GM12873 (cell line): ENCODE measurements at regions not wholly inside any gene's neighbourhood (a gene's known extent, or its start where the extent isn't known, plus 50 kb on each side); places are given as distances from the start of the nearest gene placed in this dataset.

ENCODE experiments used
- CTCF ChIP-seq: IDR thresholded peaks from 2 replicates; pipeline ENCODE4 v1.5.1; 2012; ENCODE audit warnings: low read depth, mild to moderate bottlenecking, moderate library complexity, low read length, control low read depth; ENCODE audit not compliant: insufficient read depth; ENCODE audit errors: missing control alignments

- TF ChIP-seq CTCF: no peak
Observed at GRCh38 chr3:155014953-155015352, 65.2 kb upstream of the MME start.

- TF ChIP-seq CTCF: no peak
Observed at GRCh38 chr3:155013427-155013826, 66.7 kb upstream of the MME start.

DNA sequence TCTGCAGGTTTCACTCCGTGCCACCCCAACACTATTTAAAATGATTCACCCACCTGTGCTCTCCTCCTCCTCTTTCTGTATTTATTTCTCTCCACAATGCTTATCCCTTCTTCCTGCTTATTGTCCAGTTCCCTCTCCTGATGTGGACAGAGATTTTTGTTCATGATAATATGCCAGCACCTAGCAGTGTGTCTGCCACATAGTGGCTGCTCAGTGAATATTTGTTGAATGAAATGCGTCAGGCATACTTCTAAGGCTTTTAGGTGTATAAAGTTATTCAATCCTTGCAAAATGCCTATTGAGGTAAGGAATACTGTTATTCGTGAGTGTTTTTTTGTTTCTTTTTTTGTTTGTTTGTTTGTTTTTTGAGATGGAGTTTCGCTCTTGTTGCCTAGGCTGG is 67.5 kb upstream of the MME start:
- TF ChIP-seq CTCF: no peak

DNA sequence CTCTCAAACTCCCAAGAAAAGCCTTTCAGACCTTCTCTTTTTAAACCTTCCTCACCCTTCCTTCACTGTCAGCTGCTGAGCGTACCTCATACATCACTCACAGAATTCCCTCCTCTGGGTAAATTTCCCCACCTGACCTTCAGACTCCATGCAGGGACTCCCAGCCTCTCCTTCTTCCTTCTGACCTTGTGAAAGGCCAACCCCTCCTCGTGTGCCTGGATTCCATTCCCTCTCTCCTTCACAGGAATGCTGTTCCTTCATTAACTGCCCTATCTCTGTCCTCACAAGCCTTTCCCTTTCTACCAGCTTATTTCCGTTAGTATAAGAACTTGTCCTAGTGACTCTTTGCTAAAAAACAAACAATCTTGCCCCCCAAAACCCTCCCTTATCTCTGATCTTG is 69.7 kb upstream of the MME start:
- TF ChIP-seq CTCF: no peak

- no peak for TF ChIP-seq CTCF
Observed at GRCh38 chr3:155009217-155009616, 70.9 kb upstream of the MME start.

DNA sequence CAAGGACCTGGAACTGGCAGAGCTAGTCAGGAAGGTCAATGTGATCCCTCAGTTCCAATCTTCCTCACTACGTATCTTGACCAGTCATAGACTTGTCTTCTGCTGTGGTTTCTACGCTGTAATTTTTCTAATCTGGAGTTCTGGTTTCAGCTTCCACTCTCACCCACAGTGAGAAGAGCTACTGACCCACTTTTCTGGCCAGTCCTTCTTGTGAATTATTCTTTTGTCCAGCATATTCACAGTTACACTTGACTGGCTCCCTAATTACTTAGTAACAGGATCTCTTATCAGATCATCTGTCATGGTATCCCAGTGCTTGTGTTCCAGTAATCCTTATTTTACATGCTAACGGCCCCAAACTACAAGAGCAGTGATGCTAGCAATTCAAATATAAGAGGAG is 72.4 kb upstream of the MME start:
- TF ChIP-seq CTCF: no peak

DNA sequence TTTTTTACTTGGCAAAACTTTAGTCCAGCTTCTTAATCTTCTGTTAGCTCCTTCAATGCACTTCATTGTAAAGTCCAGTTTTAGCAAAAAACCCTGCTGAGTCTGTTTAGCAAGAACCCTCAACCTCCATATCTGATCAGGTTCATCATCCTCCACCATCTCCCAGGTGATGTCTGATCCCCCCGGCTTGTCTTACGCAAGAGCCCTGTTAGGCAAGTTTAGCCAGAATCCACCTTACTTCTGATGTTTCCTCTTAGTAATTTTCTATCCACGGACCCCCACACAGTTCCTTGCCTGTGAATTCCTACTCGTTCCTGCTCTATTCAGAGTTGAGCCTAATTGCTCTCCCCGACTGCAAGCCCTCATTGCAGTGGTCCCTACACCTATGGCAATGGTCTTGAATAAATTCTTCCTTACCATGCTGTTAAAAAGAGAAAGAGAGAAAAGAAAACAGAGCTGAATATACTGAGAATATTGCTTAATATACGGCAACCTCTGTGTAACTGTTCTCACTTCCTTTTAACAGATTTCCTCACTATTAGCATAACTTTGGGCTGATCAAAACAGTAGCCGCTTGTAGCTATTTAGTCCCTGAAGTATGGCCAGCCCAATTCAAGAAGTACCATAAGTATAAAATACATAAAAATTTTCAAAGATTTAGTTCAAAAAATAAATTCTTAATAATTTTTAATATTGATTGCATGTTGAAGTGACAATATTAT is 78.7 kb upstream of the MME start:
- TF ChIP-seq CTCF: no peak
